OCI-LY3 (cell line): ENCODE measurements at regions not wholly inside any gene's neighbourhood (a gene's known extent, or its start where the extent isn't known, plus 50 kb on each side); places are given as distances from the start of the nearest gene placed in this dataset.

Experiments
- H2AFZ ChIP-seq: fragments of 200-600, 300-600 bp; shearing (Covaris generic); 2 replicates; pipeline ENCODE4 v1.6.0; 2014; ENCODE audit warnings: antibody characterized with exemption, low read depth, low read length
- H3K27ac ChIP-seq: fragments of 200-600, 300-600 bp; sonication (generic); 2 replicates; pipeline ENCODE4 v1.5.1; 2014; ENCODE audit warnings: mild to moderate bottlenecking, low read length, moderate library complexity, mixed read lengths
- H3K27me3 ChIP-seq: fragments of 200-600, 300-600 bp; sonication (generic); 2 replicates; pipeline ENCODE4 v1.6.1; 2014; ENCODE audit warnings: low read depth, low read length, mixed read lengths
- H3K36me3 ChIP-seq: fragments of 200-600, 300-600 bp; sonication (generic); replicated peaks from 2 replicates; pipeline ENCODE3; 2014; ENCODE audit warnings: low read depth, low read length, mixed read lengths
- H3K4me1 ChIP-seq: fragments of 300-600, 200-600 bp; sonication (generic); 2 replicates; pipeline ENCODE4 v1.6.1; 2014; ENCODE audit warnings: low read length, mixed read lengths
- H3K4me2 ChIP-seq: fragments of 200-600, 300-600 bp; sonication (generic); 2 replicates; pipeline ENCODE4 v1.6.1; 2014; ENCODE audit warnings: low read length, mixed read lengths
- H3K4me3 ChIP-seq: fragments of 300-600, 200-600 bp; sonication (generic); 2 replicates; pipeline ENCODE4 v1.5.1; 2014; ENCODE audit warnings: antibody characterized with exemption, mild to moderate bottlenecking, low read length, moderate library complexity
- H3K79me2 ChIP-seq: fragments of 300-600, 200-600 bp; shearing (Covaris generic); 2 replicates; pipeline ENCODE4 v1.6.1; 2014; ENCODE audit warnings: mild to moderate bottlenecking, low read length, mixed read lengths
- H3K9ac ChIP-seq: fragments of 300-600, 200-600 bp; shearing (Covaris generic); 2 replicates; pipeline ENCODE4 v1.6.0; 2014; ENCODE audit warnings: mild to moderate bottlenecking, low read length, moderate library complexity
- H3K9me3 ChIP-seq: fragments of 200-600, 300-600 bp; shearing (Covaris generic); 2 replicates; pipeline ENCODE4 v1.6.1; 2014; ENCODE audit warnings: low read length, mixed read lengths; ENCODE audit not compliant: insufficient read depth
- H4K20me1 ChIP-seq: fragments of 200-600, 300-600 bp; sonication (generic); 2 replicates; pipeline ENCODE4 v1.6.1; 2016; ENCODE audit warnings: low read length, mixed read lengths; ENCODE audit not compliant: insufficient read depth
- CTCF ChIP-seq: fragments of 200-600, 300-600 bp; sonication (generic); IDR thresholded peaks from 2 replicates; pipeline ENCODE4 v1.5.1; 2014; ENCODE audit warnings: antibody characterized with exemption, low read length, low read depth
- EZH2phosphoT487 ChIP-seq: fragments of 200-600 bp; shearing (Covaris generic); IDR thresholded peaks from 2 replicates; pipeline ENCODE4 v1.6.1; 2018; ENCODE audit warnings: antibody characterized with exemption, mixed run types, low read depth

- Histone ChIP-seq H3K36me3 (no peaks in the 10 kb centered on the region), H3K9me3 (no peaks in the 10 kb centered on the region), H3K4me1 (no peaks in the 10 kb centered on the region), H3K79me2 (no peaks in the 10 kb centered on the region), H4K20me1 (no peaks in the 10 kb centered on the region), H3K27me3 (no peaks in the 10 kb centered on the region), H3K27ac (no peak overlapping the region), H3K4me2 (no peak overlapping the region), H2AFZ (no peak overlapping the region), H3K9ac (no peak overlapping the region), H3K4me3 (no peak overlapping the region)
- TF ChIP-seq EZH2phosphoT487 (no peak), CTCF (no peak)
Measured at GRCh38 chr4:156538210-156538609, 433.4 kb downstream of the PDGFC start.

GRCh38 chr4:156537286-156537685 lies 434.3 kb downstream of the PDGFC start:
- H3K27ac ChIP-seq: no peak overlapping the region
- TF ChIP-seq CTCF (no peak), EZH2phosphoT487 (no peak)

GRCh38 chr4:156536661-156537060 lies 434.9 kb downstream of the PDGFC start:
- no peak overlapping the region for H3K9ac ChIP-seq
- H3K4me3 ChIP-seq: no peak overlapping the region
- H3K4me2 ChIP-seq: no peak overlapping the region
- no peaks in the 10 kb centered on the region for H3K27me3 ChIP-seq
- no peaks in the 10 kb centered on the region for H4K20me1 ChIP-seq
- TF ChIP-seq EZH2phosphoT487 (no peak), CTCF (no peak)
- H3K36me3 ChIP-seq: no peaks in the 10 kb centered on the region
- no peak overlapping the region for H3K27ac ChIP-seq
- no peaks in the 10 kb centered on the region for H3K79me2 ChIP-seq
- no peaks in the 10 kb centered on the region for H3K4me1 ChIP-seq
- H3K9me3 ChIP-seq: no peaks in the 10 kb centered on the region
- H2AFZ ChIP-seq: no peak overlapping the region

More at GRCh38 chr4:156537286-156537685, 434.3 kb downstream of the PDGFC start:
- H3K27me3 ChIP-seq: no peaks in the 10 kb centered on the region
- no peak overlapping the region for H3K4me3 ChIP-seq
- H3K79me2 ChIP-seq: no peaks in the 10 kb centered on the region
- no peaks in the 10 kb centered on the region for H3K4me1 ChIP-seq
- no peak overlapping the region for H2AFZ ChIP-seq
- H3K4me2 ChIP-seq: no peak overlapping the region
- no peak overlapping the region for H3K9ac ChIP-seq
- no peaks in the 10 kb centered on the region for H3K9me3 ChIP-seq
- no peaks in the 10 kb centered on the region for H3K36me3 ChIP-seq
- no peaks in the 10 kb centered on the region for H4K20me1 ChIP-seq

GRCh38 chr4:156534205-156534604 lies 437.4 kb downstream of the PDGFC start:
- Histone ChIP-seq H2AFZ (no peak overlapping the region), H4K20me1 (no peaks in the 10 kb centered on the region), H3K9ac (no peak overlapping the region), H3K27ac (no peak overlapping the region), H3K27me3 (no peaks in the 10 kb centered on the region), H3K4me3 (no peak overlapping the region), H3K9me3 (no peaks in the 10 kb centered on the region), H3K36me3 (no peaks in the 10 kb centered on the region), H3K4me2 (no peak overlapping the region), H3K79me2 (no peaks in the 10 kb centered on the region), H3K4me1 (no peaks in the 10 kb centered on the region)
- no peak for TF ChIP-seq EZH2phosphoT487
- no peak for TF ChIP-seq CTCF
